MCF 10A (cell line): ENCODE measurements at regions not wholly inside any gene's neighbourhood (a gene's known extent, or its start where the extent isn't known, plus 50 kb on each side); places are given as distances from the start of the nearest gene placed in this dataset.

Source experiments
- BruUV-seq: library from RNA; stranded (reverse); fragments of 400-500 nt; replicated peaks from 2 replicates; lab custom pipeline; 2021; lab: Mats Ljungman, UMichigan
- CTCF ChIA-PET: fragments of 300-600 bp; sonication (Branson Sonifier 250); formaldehyde crosslinking; extraction: SDS; loops from one replicate; lab custom pipeline; 2021; ENCODE audit warnings: antibody characterized with exemption, inconsistent platforms; lab: Yijun Ruan, JAX
- POLR2A ChIA-PET: fragments of 300-600, 350-650 bp; sonication (Branson Sonifier 250); formaldehyde crosslinking; extraction: SDS; loops from one replicate; lab custom pipeline; 2020; ENCODE audit warnings: antibody characterized with exemption, inconsistent platforms; lab: Yijun Ruan, JAX
- DNase-seq: peaks from one replicate; pipeline ENCODE4 v3.0.0-alpha.2; 2018; ENCODE audit not compliant: unreplicated experiment
- H3K27ac Mint-ChIP-seq: one replicate; pipeline ENCODE4 v1.8.0; 2022; ENCODE audit warnings: mild to moderate bottlenecking, low read depth, mixed read lengths; ENCODE audit not compliant: unreplicated experiment
- H3K27me3 Mint-ChIP-seq: one replicate; pipeline ENCODE4 v1.8.0; 2022; ENCODE audit warnings: mixed read lengths; ENCODE audit not compliant: insufficient read depth, unreplicated experiment
- H3K36me3 Mint-ChIP-seq: one replicate; pipeline ENCODE4 v1.8.0; 2022; ENCODE audit warnings: mild to moderate bottlenecking, moderate library complexity, mixed read lengths; ENCODE audit not compliant: insufficient read depth, unreplicated experiment
- H3K4me1 Mint-ChIP-seq: one replicate; pipeline ENCODE4 v1.8.0; 2022; ENCODE audit warnings: mixed read lengths; ENCODE audit not compliant: insufficient read depth, unreplicated experiment
- H3K4me3 Mint-ChIP-seq: one replicate; pipeline ENCODE4 v1.8.0; 2022; ENCODE audit warnings: mild to moderate bottlenecking, moderate library complexity, mixed read lengths; ENCODE audit not compliant: unreplicated experiment
- H3K9me3 Mint-ChIP-seq: one replicate; pipeline ENCODE4 v1.8.0; 2022; ENCODE audit warnings: mixed read lengths; ENCODE audit not compliant: unreplicated experiment
- CTCF ChIP-seq: fragments of 200-600 bp; IDR thresholded peaks from one replicate; pipeline ENCODE4 v1.8.0; 2022; ENCODE audit warnings: antibody characterized with exemption, mild to moderate bottlenecking; ENCODE audit not compliant: unreplicated experiment
- intact Hi-C: fragments of 100-400 bp; cut with micrococcal nuclease; formaldehyde crosslinking; loops from 2 replicates; pipeline ENCODE4 v1.14.1; 2022

GRCh38 chr2:71891719-71892422, 255.8 kb downstream of the CYP26B1 start:
- no TSS peak for BruUV-seq
- peaks cover 1% of the 10 kb centered on the region for H3K9me3 Mint-ChIP-seq
- no peak overlapping the region for H3K4me3 Mint-ChIP-seq
- no peaks in the 10 kb centered on the region for H3K27me3 Mint-ChIP-seq
- no peak for TF ChIP-seq CTCF
- no peaks in the 10 kb centered on the region for H3K36me3 Mint-ChIP-seq
- POLR2A ChIA-PET = interaction anchor here (1.4 kb wide), 1 partner anchor 18 kb away, joined by 3 read pairs; no protein-coding TSS in a partner anchor
- DNase-seq = no peak
- H3K4me1 Mint-ChIP-seq = peaks cover 9% of the 10 kb centered on the region
- intact Hi-C loops = no loop called here
- CTCF ChIA-PET = interaction anchor here (0.6 kb wide), 1 partner anchor 968 kb away, joined by 3 read pairs; no protein-coding TSS in a partner anchor
- no peak overlapping the region for H3K27ac Mint-ChIP-seq

DNA sequence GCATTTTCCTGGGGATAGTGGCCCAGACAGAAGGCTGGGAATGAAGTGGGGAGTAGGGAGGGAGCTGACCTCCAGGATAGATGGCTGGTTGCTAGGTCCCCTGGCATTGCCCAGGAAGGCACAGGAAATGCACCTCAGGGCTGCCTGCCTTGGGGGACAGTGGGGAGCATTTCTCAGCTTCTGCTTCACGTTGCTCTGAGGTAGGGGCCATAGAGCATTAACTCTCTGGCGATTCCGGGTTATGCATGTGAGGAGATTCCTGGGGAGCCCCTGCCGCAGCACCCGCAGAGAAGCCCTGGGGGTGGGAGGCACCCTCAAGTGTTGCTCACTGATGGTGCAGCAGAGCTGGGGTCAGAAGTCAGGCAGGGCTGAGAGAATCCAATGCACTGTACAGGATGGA, 256.5 kb downstream of the CYP26B1 start:
- Mint-ChIP-seq H3K4me1 (peaks cover 9% of the 10 kb centered on the region), H3K4me3 (no peak overlapping the region), H3K9me3 (peaks cover 8% of the 10 kb centered on the region), H3K27ac (no peak overlapping the region), H3K36me3 (no peaks in the 10 kb centered on the region), H3K27me3 (no peaks in the 10 kb centered on the region)
- ChIA-PET POLR2A (interaction anchor here (0.6 to 1.4 kb wide), 2 partner anchors 18 to 1238 kb away, joined by 3 read pairs; no protein-coding TSS in a partner anchor), CTCF (interaction anchor here (0.6 kb wide), 1 partner anchor 969 kb away, joined by 3 read pairs; no protein-coding TSS in a partner anchor)
- no TSS peak for BruUV-seq
- no peak for DNase-seq
- intact Hi-C loops = no loop called here
- TF ChIP-seq CTCF = no peak

DNA sequence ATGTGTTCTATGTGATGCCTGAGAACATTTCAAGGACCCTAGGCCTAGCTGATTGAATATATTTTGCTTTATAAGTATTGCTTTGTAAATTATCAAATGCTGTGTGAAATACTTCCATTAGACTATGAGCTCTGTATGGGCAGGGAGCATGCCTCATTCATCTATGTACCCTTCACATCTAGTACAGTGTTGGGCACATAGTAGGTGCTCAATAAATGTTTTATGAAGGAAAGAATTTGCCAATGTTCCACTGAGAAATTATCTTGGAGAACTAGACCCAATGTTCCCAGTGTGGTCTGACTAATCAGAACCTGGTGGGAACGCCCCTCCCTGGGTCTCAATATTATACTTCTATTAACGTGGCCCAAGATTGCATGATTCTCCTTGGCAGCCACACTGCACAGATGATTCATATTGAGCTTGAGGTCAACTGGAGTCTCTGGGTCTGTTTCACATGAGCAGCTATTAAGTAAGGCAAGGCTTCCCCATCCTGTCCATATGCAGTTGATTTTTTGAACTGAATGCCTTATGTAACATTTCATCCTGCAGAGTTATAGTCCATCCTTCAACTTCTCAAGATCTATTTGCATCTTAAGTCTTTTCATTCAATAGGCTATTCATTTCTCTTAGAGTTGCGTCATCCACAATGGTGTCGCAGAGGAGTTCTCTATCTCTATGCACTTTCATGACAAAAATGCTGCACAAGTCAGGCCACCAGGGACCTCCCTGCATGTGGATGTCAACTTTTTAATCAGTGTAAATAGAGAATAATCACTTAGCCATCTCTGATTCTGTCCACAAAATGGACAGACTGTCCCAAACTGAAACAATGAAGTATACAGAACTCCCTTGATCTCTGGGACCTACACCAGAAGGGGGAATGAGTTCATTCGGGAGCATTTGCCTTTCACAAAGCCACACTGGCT, 257.6 kb downstream of the CYP26B1 start:
- TF ChIP-seq CTCF = no peak
- peaks cover 10% of the 10 kb centered on the region for H3K9me3 Mint-ChIP-seq
- peaks cover 9% of the 10 kb centered on the region for H3K4me1 Mint-ChIP-seq
- no peak overlapping the region for H3K27ac Mint-ChIP-seq
- no peaks in the 10 kb centered on the region for H3K27me3 Mint-ChIP-seq
- peaks cover 5% of the 10 kb centered on the region for H3K36me3 Mint-ChIP-seq
- no TSS peak for BruUV-seq
- intact Hi-C loops = no loop called here
- no peak overlapping the region for H3K4me3 Mint-ChIP-seq
- ChIA-PET CTCF (interaction anchor here (0.7 to 1.0 kb wide), 3 partner anchors 33 to 261 kb away, joined by 3 to 6 read pairs (median 3); no protein-coding TSS in a partner anchor), POLR2A (no interaction called here)
- DNase-seq = peak; percentile 93
